ENCODE measurements at regions not wholly inside any gene's neighbourhood (a gene's known extent, or its start where the extent isn't known, plus 50 kb on each side); places are given as distances from the start of the nearest gene placed in this dataset.

- no peaks in the 10 kb centered on the region for H3K4me1 ChIP-seq (ENCODE audit: control insufficient read depth in 2 of 2, insufficient read depth in 2 of 2, low read length in 2 of 2)
- DNase-seq (no peak), ATAC-seq (ENCODE audit: low read depth) (no peak)
- no peak overlapping the region for H3K27ac Mint-ChIP-seq
- no peaks in the 10 kb centered on the region for H3K36me3 ChIP-seq (replicated peaks in 1 of 2; ENCODE audit: control extremely low read depth in 1 of 2, control insufficient read depth in 1 of 2, extremely low read depth in 1 of 2, insufficient read depth in 2 of 2, low read length in 1 of 2)
- TF ChIP-seq EZH2 (IDR thresholded peaks at IDR 0.05; ENCODE audit: borderline replicate concordance, insufficient read depth, low read depth, low read length, poor library complexity, severe bottlenecking) (no peak), CTCF (IDR thresholded peaks at IDR 0.05) (no peak)
- peaks cover 2% of the 10 kb centered on the region for H3K9me3 Mint-ChIP-seq (ENCODE audit: insufficient read depth)
- peaks cover 12% of the 10 kb centered on the region for H3K27me3 Mint-ChIP-seq
- ChIA-PET CTCF (no interaction called here), POLR2A (no interaction called here)
- no peak overlapping the region for H3K9ac ChIP-seq (ENCODE audit: low read length)
- no peaks in the 10 kb centered on the region for H3K4me1 Mint-ChIP-seq
- no peak overlapping the region for H3K4me3 ChIP-seq (ENCODE audit: control extremely low read depth in 1 of 5, extremely low read depth in 1 of 5, insufficient read depth in 1 of 5, low read depth in 2 of 5, low read length in 4 of 5)
- no peak overlapping the region for H3K4me3 Mint-ChIP-seq
- H3K27ac ChIP-seq (ENCODE audit: low read length in 2 of 2): no peak overlapping the region
- no peaks in the 10 kb centered on the region for H4K20me1 ChIP-seq (ENCODE audit: control insufficient read depth, insufficient read depth, low read length, poor library complexity, severe bottlenecking)
- H3K4me2 ChIP-seq (replicated peaks; ENCODE audit: low read depth, low read length, poor library complexity, severe bottlenecking): no peak overlapping the region
- no peaks in the 10 kb centered on the region for H3K27me3 ChIP-seq (replicated peaks in 1 of 4; ENCODE audit: control extremely low read depth in 1 of 4, control insufficient read depth in 3 of 4, insufficient read depth in 4 of 4, low read length in 3 of 4)
- no peaks in the 10 kb centered on the region for H3K79me2 ChIP-seq (ENCODE audit: control insufficient read depth, insufficient read depth, low read length)
- peaks cover 2 to 6% (median 4%) of the 10 kb centered on the region in 3 donors for H3K9me3 ChIP-seq (ENCODE audit: control extremely low read depth in 1 of 3, control insufficient read depth in 2 of 3, insufficient read depth in 1 of 3, low read length in 2 of 3)
- H2AFZ ChIP-seq (ENCODE audit: insufficient read depth, low read depth, low read length, poor library complexity, severe bottlenecking): no peak overlapping the region
- intact Hi-C loops (cut with micrococcal nuclease): no loop called here
These were observed 300.0 kb downstream of the AJAP1 start for GRCh38 chr1:4954392-4954791.

GRCh38 chr1:4951601-4952000 is 297.2 kb downstream of the AJAP1 start:
- H3K4me1 Mint-ChIP-seq: no peaks in the 10 kb centered on the region
- DNase-seq (no peak), ATAC-seq (ENCODE audit: low read depth) (no peak)
- intact Hi-C loops (cut with micrococcal nuclease): no loop called here
- Histone ChIP-seq H3K9me3 (ENCODE audit: control extremely low read depth in 1 of 3, control insufficient read depth in 2 of 3, insufficient read depth in 1 of 3, low read length in 2 of 3) (peaks cover 2 to 6% (median 4%) of the 10 kb centered on the region in 3 donors), H2AFZ (ENCODE audit: insufficient read depth, low read depth, low read length, poor library complexity, severe bottlenecking) (no peak overlapping the region), H3K4me3 (ENCODE audit: control extremely low read depth in 1 of 5, extremely low read depth in 1 of 5, insufficient read depth in 1 of 5, low read depth in 2 of 5, low read length in 4 of 5) (no peak overlapping the region), H3K79me2 (ENCODE audit: control insufficient read depth, insufficient read depth, low read length) (no peaks in the 10 kb centered on the region), H3K4me1 (ENCODE audit: control insufficient read depth in 2 of 2, insufficient read depth in 2 of 2, low read length in 2 of 2) (no peaks in the 10 kb centered on the region), H3K9ac (ENCODE audit: low read length) (no peak overlapping the region), H3K27ac (ENCODE audit: low read length in 2 of 2) (no peak overlapping the region), H3K27me3 (replicated peaks in 1 of 4; ENCODE audit: control extremely low read depth in 1 of 4, control insufficient read depth in 3 of 4, insufficient read depth in 4 of 4, low read length in 3 of 4) (no peaks in the 10 kb centered on the region), H3K4me2 (replicated peaks; ENCODE audit: low read depth, low read length, poor library complexity, severe bottlenecking) (no peak overlapping the region), H3K36me3 (replicated peaks in 1 of 2; ENCODE audit: control extremely low read depth in 1 of 2, control insufficient read depth in 1 of 2, extremely low read depth in 1 of 2, insufficient read depth in 2 of 2, low read length in 1 of 2) (no peaks in the 10 kb centered on the region), H4K20me1 (ENCODE audit: control insufficient read depth, insufficient read depth, low read length, poor library complexity, severe bottlenecking) (no peaks in the 10 kb centered on the region)
- ChIA-PET CTCF (no interaction called here), POLR2A (no interaction called here)
- peaks cover 8% of the 10 kb centered on the region for H3K27me3 Mint-ChIP-seq
- WGBS (ENCODE audit: insufficient coverage): 85% methylated on average over 8 of the region's 8 CpGs
- no peak for TF ChIP-seq CTCF (IDR thresholded peaks at IDR 0.05)
- TF ChIP-seq EZH2 (IDR thresholded peaks at IDR 0.05; ENCODE audit: borderline replicate concordance, insufficient read depth, low read depth, low read length, poor library complexity, severe bottlenecking): no peak
- no peak overlapping the region for H3K4me3 Mint-ChIP-seq
- no peak overlapping the region for H3K27ac Mint-ChIP-seq
- peaks cover 2% of the 10 kb centered on the region for H3K9me3 Mint-ChIP-seq (ENCODE audit: insufficient read depth)
